ENCODE measurements at regions not wholly inside any gene's neighbourhood (a gene's known extent, or its start where the extent isn't known, plus 50 kb on each side); places are given as distances from the start of the nearest gene placed in this dataset.

DNA sequence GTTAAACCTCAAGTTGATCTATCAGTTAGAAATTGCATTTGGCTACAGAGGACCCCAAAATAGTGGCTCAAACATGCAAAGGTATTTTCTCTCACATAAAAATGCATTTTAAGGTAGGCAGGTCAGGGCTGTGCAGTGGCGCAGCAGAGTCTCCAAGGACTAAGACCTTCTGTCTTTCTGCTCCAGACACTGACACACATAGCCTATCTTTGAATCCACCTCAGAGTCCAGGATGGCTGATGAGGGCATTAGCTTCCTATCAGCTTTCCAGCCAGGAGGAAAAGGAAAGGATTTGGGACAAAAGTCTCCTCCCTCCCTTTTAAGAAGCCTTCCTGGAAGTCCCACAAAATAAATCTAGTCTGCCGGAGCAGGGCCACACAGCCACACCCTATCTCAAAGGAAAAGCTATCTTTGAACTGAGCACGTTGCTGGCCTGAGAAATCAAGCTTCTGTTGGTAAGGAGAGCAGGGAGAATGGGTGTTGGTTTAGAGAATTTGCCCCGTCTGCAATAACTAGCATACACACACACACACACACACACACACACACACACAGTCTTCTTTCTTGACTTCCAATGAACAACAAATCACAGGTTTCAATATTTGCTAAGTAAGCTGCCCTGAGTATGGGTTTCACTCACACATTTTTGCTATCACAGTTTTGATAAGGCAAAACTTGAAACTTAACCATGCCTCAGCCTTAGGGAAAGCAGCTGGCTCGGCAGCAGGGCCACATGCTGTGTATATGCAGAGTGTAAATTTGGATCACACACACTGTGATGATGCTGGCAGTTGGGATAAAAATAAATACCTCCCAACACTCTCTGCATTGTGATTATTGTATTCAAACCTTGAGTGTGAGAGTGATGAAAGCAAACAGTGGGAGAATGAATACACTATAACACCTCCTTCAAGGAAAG, 116.6 kb upstream of the MAP3K1 start:
- no peak overlapping the region for H3K4me3 ChIP-seq
- no peaks in the 10 kb centered on the region for H3K79me2 ChIP-seq (ENCODE audit: insufficient read depth)
- peaks cover 24% of the 10 kb centered on the region; the same call in 1 of the 2 replicates for H3K27me3 ChIP-seq (replicated peaks; ENCODE audit: insufficient read depth)
- no peaks in the 10 kb centered on the region for H3K36me3 ChIP-seq (ENCODE audit: low read depth)
- H3K4me1 ChIP-seq (ENCODE audit: insufficient read depth): no peaks in the 10 kb centered on the region
- TF ChIP-seq EZH2 (IDR thresholded peaks at IDR 0.05; ENCODE audit: insufficient read depth, poor library complexity, severe bottlenecking) (no peak), EZH2phosphoT487 (IDR thresholded peaks at IDR 0.05; ENCODE audit: insufficient read depth, low read depth) (no peak)
- WGBS, 2 experiments (ENCODE audit: low coverage in 1 of 2, low lambda C conversion rate in 2 of 2, missing lambda C conversion rate in 2 of 2): 31 to 35% methylated on average over 5 of the region's 5 CpGs
- in situ Hi-C loops (cut with MboI): no loop called here
- H4K20me1 ChIP-seq (ENCODE audit: insufficient read depth): no peaks in the 10 kb centered on the region
- no peak overlapping the region for H3K27ac ChIP-seq
- no peak for DNase-seq
- no peak overlapping the region for H3K4me2 ChIP-seq (ENCODE audit: unreplicated experiment)
- H3K9ac ChIP-seq: no peak overlapping the region
- H2AFZ ChIP-seq: no peak overlapping the region
- H3K9me2 ChIP-seq (ENCODE audit: insufficient read depth): no peaks in the 10 kb centered on the region
- H3K9me3 ChIP-seq (ENCODE audit: low read depth): no peaks in the 10 kb centered on the region
- H3F3A ChIP-seq (ENCODE audit: insufficient read depth): no peaks in the 10 kb centered on the region

DNA sequence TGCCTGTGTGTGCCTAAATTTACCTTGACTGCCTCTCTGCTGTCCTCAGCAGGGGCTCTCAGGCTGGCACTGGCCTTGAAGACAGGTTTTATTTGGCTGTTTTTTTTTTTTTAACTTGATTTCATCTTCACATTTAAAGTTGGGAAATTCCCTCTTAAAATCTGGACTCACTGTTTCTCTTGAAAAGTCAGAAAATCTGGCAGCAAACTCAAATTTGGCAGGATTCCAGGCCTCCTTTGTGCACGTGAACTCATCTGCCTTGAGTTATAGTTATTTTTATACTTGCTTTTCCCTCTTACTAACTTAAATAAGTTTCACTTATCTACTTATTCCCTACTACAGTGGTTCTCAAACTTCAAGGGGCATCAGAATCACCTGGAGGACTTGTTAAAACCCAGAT, 118.4 kb upstream of the MAP3K1 start:
- H3K9me2 ChIP-seq (ENCODE audit: insufficient read depth): no peaks in the 10 kb centered on the region
- H3K4me1 ChIP-seq (ENCODE audit: insufficient read depth): no peaks in the 10 kb centered on the region
- TF ChIP-seq EZH2phosphoT487 (IDR thresholded peaks at IDR 0.05; ENCODE audit: insufficient read depth, low read depth) (no peak), EZH2 (IDR thresholded peaks at IDR 0.05; ENCODE audit: insufficient read depth, poor library complexity, severe bottlenecking) (no peak)
- H3K27me3 ChIP-seq (replicated peaks; ENCODE audit: insufficient read depth): peaks cover 16% of the 10 kb centered on the region
- no peak overlapping the region for H3K4me3 ChIP-seq
- no peaks in the 10 kb centered on the region for H3F3A ChIP-seq (ENCODE audit: insufficient read depth)
- H4K20me1 ChIP-seq (ENCODE audit: insufficient read depth): no peaks in the 10 kb centered on the region
- H2AFZ ChIP-seq: no peak overlapping the region
- DNase-seq: peak; percentile 15
- no peak overlapping the region for H3K9ac ChIP-seq
- H3K9me3 ChIP-seq (ENCODE audit: low read depth): no peaks in the 10 kb centered on the region
- no peaks in the 10 kb centered on the region for H3K79me2 ChIP-seq (ENCODE audit: insufficient read depth)
- H3K36me3 ChIP-seq (ENCODE audit: low read depth): no peaks in the 10 kb centered on the region
- in situ Hi-C loops (cut with MboI): no loop called here
- WGBS, 2 experiments (ENCODE audit: low coverage in 1 of 2, low lambda C conversion rate in 2 of 2, missing lambda C conversion rate in 2 of 2): 12 to 28% methylated on average over 1 of the region's 1 CpG
- H3K27ac ChIP-seq: no peak overlapping the region
- H3K4me2 ChIP-seq (ENCODE audit: unreplicated experiment): no peak overlapping the region

DNA sequence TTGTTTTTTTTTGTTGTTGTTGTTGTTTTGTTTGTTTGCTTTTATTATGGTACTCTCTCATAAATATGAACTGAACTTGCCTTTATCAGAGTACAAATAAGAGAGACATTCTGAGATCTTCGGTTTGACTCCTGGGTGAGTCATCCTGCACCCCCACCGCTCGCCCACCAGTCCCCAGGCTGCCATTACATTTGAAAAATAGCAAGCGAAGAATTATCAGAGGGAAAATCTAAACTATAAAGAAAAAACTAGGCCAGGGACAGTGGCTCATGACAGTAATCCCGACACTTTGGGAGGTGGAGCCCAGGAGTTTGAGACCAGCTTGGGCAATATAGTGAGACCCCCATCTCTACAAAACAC, 122.1 kb upstream of the MAP3K1 start:
- WGBS, 2 experiments (ENCODE audit: low coverage in 1 of 2, low lambda C conversion rate in 2 of 2, missing lambda C conversion rate in 2 of 2): 83 to 86% methylated on average over 5 of the region's 5 CpGs
- no peak for TF ChIP-seq EZH2 (IDR thresholded peaks at IDR 0.05; ENCODE audit: insufficient read depth, poor library complexity, severe bottlenecking)
- TF ChIP-seq EZH2phosphoT487 (IDR thresholded peaks at IDR 0.05; ENCODE audit: insufficient read depth, low read depth): no peak
- no peak overlapping the region for H3K27ac ChIP-seq
- no peak overlapping the region for H2AFZ ChIP-seq
- H3K9ac ChIP-seq: no peak overlapping the region
- no peak overlapping the region for H3K4me3 ChIP-seq
- no peaks in the 10 kb centered on the region for H4K20me1 ChIP-seq (ENCODE audit: insufficient read depth)
- no peak overlapping the region for H3K4me2 ChIP-seq (ENCODE audit: unreplicated experiment)
- no peaks in the 10 kb centered on the region for H3K4me1 ChIP-seq (ENCODE audit: insufficient read depth)
- no peaks in the 10 kb centered on the region for H3F3A ChIP-seq (ENCODE audit: insufficient read depth)
- no peak for DNase-seq
- H3K9me3 ChIP-seq (ENCODE audit: low read depth): no peaks in the 10 kb centered on the region
- no peaks in the 10 kb centered on the region for H3K36me3 ChIP-seq (ENCODE audit: low read depth)
- in situ Hi-C loops (cut with MboI): no loop called here
- H3K9me2 ChIP-seq (ENCODE audit: insufficient read depth): no peaks in the 10 kb centered on the region
- peaks cover 5% of the 10 kb centered on the region; the same call in 1 of the 2 replicates for H3K27me3 ChIP-seq (replicated peaks; ENCODE audit: insufficient read depth)
- H3K79me2 ChIP-seq (ENCODE audit: insufficient read depth): no peaks in the 10 kb centered on the region

DNA sequence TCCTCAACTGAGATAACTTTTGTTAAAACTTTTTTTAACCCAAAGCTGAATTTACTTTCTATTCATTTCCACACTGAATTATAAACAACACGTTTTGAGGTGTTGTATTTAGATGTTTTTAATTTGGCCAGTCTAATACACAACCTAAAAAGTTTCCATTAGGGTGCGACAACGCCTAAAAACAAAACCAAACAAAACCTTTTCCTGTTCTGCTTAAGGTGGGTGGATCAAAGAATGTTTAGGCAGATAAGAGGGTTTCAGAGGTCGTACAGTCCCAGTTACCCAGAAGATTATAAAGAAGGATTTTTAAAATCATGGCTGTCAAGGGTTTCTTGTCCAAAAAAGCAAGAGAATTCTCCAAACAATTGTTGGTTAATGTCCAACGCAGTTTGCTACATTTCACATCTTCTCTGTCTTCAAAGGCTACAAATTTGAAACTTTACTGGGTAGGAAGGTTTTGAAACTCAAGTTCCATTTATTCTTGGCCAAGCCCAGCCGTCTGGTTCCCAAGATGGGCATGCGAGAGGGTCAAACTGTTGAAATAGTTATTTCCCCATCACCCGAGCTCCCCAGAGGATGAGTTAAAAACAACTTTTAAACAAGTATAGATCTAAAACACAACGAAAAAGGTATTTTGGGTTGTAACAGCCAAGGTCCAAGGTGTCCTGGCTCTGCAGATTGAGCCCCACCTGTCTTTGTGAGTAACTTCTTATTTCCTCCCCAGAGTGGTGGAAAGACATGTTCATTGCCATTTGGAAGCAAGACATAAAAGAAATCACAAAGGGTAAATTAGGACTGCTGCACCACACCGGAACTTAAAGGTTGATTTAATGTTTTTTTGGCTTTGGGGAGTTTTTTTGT, 122.8 kb upstream of the MAP3K1 start:
- Histone ChIP-seq H3K4me3 (no peak overlapping the region), H3K27ac (no peak overlapping the region), H2AFZ (no peak overlapping the region), H3K79me2 (ENCODE audit: insufficient read depth) (no peaks in the 10 kb centered on the region), H3K4me2 (ENCODE audit: unreplicated experiment) (no peak overlapping the region), H3K9me3 (ENCODE audit: low read depth) (no peaks in the 10 kb centered on the region), H3K9me2 (ENCODE audit: insufficient read depth) (no peaks in the 10 kb centered on the region), H3K4me1 (ENCODE audit: insufficient read depth) (no peaks in the 10 kb centered on the region), H3K36me3 (ENCODE audit: low read depth) (no peaks in the 10 kb centered on the region), H4K20me1 (ENCODE audit: insufficient read depth) (no peaks in the 10 kb centered on the region), H3K9ac (no peak overlapping the region), H3F3A (ENCODE audit: insufficient read depth) (no peaks in the 10 kb centered on the region), H3K27me3 (replicated peaks; ENCODE audit: insufficient read depth) (peaks cover 5% of the 10 kb centered on the region; the same call in 1 of the 2 replicates)
- no peak for DNase-seq
- in situ Hi-C loops (cut with MboI): no loop called here
- no peak for TF ChIP-seq EZH2phosphoT487 (IDR thresholded peaks at IDR 0.05; ENCODE audit: insufficient read depth, low read depth)
- TF ChIP-seq EZH2 (IDR thresholded peaks at IDR 0.05; ENCODE audit: insufficient read depth, poor library complexity, severe bottlenecking): no peak
- 58 to 60% methylated on average over 10 of the region's 10 CpGs for WGBS, 2 experiments (ENCODE audit: low coverage in 1 of 2, low lambda C conversion rate in 2 of 2, missing lambda C conversion rate in 2 of 2)

Measured in GM23248 (cell line).